ENCODE measurements at regions not wholly inside any gene's neighbourhood (a gene's known extent, or its start where the extent isn't known, plus 50 kb on each side); places are given as distances from the start of the nearest gene placed in this dataset.

DNA sequence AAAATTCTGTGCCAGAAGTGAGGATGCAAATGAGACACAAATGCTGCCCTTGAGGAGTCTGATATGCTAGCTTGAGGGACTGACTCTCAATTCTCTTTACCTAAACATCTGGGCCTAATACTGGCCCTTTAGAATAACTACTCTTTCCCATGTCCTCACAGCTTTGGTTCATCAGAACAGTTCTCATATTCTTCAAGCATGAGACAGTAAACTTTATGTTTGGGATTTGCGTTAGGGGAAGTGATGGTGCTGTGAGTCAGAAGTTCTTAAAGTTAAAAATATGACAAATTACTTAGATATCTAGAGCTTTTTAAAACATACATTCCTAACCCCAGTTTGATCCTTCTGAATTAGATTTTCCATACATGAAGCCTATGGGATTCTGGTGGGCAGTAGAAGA lies 665.0 kb upstream of the RGMB start:
- H3K36me3 ChIP-seq, result no peaks in the 10 kb centered on the region
- intact Hi-C loops (cut with DNase I), result no loop called here
- 90% methylated on average over 1 of the region's 1 CpG for WGBS
- no peak overlapping the region for H3K27ac ChIP-seq (replicated peaks in 1 of 4)
- no peak overlapping the region for H3K4me3 ChIP-seq
- no peaks in the 10 kb centered on the region for H3K27me3 ChIP-seq
- no peaks in the 10 kb centered on the region for H3K4me1 ChIP-seq
- no peak for TF ChIP-seq EP300 (IDR thresholded peaks at IDR 0.05)
- no peak for TF ChIP-seq POLR2AphosphoS5 (IDR thresholded peaks at IDR 0.05)
- no peak for TF ChIP-seq CTCF (IDR thresholded peaks at IDR 0.05)
- no peak for TF ChIP-seq POLR2A (IDR thresholded peaks at IDR 0.05; ENCODE audit: low read depth)
- DNase-seq (ENCODE audit: extremely low spot score), result no peak
- H3K9me3 ChIP-seq, result no peaks in the 10 kb centered on the region

- Histone ChIP-seq H3K4me3 (no peak overlapping the region), H3K27ac (replicated peaks in 1 of 4) (no peak overlapping the region), H3K4me1 (no peaks in the 10 kb centered on the region), H3K9me3 (no peaks in the 10 kb centered on the region), H3K36me3 (no peaks in the 10 kb centered on the region), H3K27me3 (no peaks in the 10 kb centered on the region)
- intact Hi-C loops (cut with DNase I), result no loop called here
- TF ChIP-seq POLR2A (IDR thresholded peaks at IDR 0.05; ENCODE audit: low read depth) (no peak), POLR2AphosphoS5 (IDR thresholded peaks at IDR 0.05) (no peak), CTCF (IDR thresholded peaks at IDR 0.05) (no peak), EP300 (IDR thresholded peaks at IDR 0.05) (no peak)
- WGBS, result 67% methylated on average over 2 of the region's 2 CpGs
- DNase-seq (ENCODE audit: extremely low spot score), result no peak
Measured at GRCh38 chr5:98109561-98110006, 663.9 kb upstream of the RGMB start.

- Histone ChIP-seq H3K4me1 (no peaks in the 10 kb centered on the region), H3K36me3 (no peaks in the 10 kb centered on the region), H3K27ac (replicated peaks in 1 of 4) (no peak overlapping the region), H3K9me3 (no peaks in the 10 kb centered on the region), H3K27me3 (no peaks in the 10 kb centered on the region), H3K4me3 (no peak overlapping the region)
- DNase-seq (ENCODE audit: extremely low spot score), result no peak
- 45% methylated on average over 4 of the region's 4 CpGs for WGBS
- no peak for TF ChIP-seq POLR2AphosphoS5 (IDR thresholded peaks at IDR 0.05)
- no peak for TF ChIP-seq POLR2A (IDR thresholded peaks at IDR 0.05; ENCODE audit: low read depth)
- TF ChIP-seq EP300 (IDR thresholded peaks at IDR 0.05), result no peak
- no peak for TF ChIP-seq CTCF (IDR thresholded peaks at IDR 0.05)
- intact Hi-C loops (cut with DNase I), result no loop called here
Measured at GRCh38 chr5:98110282-98110691, 663.2 kb upstream of the RGMB start.

- Histone ChIP-seq H3K27me3 (no peaks in the 10 kb centered on the region), H3K4me3 (no peak overlapping the region), H3K4me1 (no peaks in the 10 kb centered on the region), H3K27ac (replicated peaks in 1 of 4) (no peak overlapping the region), H3K36me3 (no peaks in the 10 kb centered on the region), H3K9me3 (no peaks in the 10 kb centered on the region)
- intact Hi-C loops (cut with DNase I), result no loop called here
- 74% methylated on average over 4 of the region's 4 CpGs for WGBS
- TF ChIP-seq POLR2A (IDR thresholded peaks at IDR 0.05; ENCODE audit: low read depth) (no peak), CTCF (IDR thresholded peaks at IDR 0.05) (no peak)
- no peak for DNase-seq (ENCODE audit: extremely low spot score)
Measured at GRCh38 chr5:98110791-98111190, 662.7 kb upstream of the RGMB start.

DNA sequence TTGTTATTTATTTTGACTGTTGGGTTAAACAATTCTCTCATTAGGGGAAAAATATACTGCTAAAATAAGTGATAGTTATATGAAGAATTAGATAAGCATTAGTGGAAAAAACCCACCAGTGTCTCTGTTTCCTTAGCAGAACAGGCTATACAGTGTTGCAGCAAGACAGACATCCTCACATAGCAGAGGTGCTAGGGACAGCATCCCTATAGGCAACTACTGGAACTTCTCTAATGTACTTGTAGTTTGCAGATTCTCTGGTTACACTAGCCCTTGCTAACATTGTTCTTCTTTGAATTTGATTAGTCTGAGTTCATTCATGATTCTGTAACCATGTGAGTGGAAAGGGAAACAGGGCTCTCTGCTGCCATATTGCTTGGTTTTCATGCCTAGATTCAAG lies 661.8 kb upstream of the RGMB start:
- Histone ChIP-seq H3K27ac (replicated peaks in 1 of 4) (no peak overlapping the region), H3K36me3 (no peaks in the 10 kb centered on the region), H3K9me3 (no peaks in the 10 kb centered on the region), H3K4me1 (no peaks in the 10 kb centered on the region), H3K27me3 (no peaks in the 10 kb centered on the region), H3K4me3 (no peak overlapping the region)
- TF ChIP-seq POLR2AphosphoS5 (IDR thresholded peaks at IDR 0.05) (no peak), POLR2A (IDR thresholded peaks at IDR 0.05; ENCODE audit: low read depth) (no peak), CTCF (IDR thresholded peaks at IDR 0.05) (no peak), EP300 (IDR thresholded peaks at IDR 0.05) (no peak)
- no peak for DNase-seq (ENCODE audit: extremely low spot score)
- intact Hi-C loops (cut with DNase I), result no loop called here
